Lower lobe of right lung (tissue), 2 donors: ENCODE measurements at regions not wholly inside any gene's neighbourhood (a gene's known extent, or its start where the extent isn't known, plus 50 kb on each side); places are given as distances from the start of the nearest gene placed in this dataset.

Source experiments
- ATAC-seq, 2 donors: fragments of 200-7000 bp; cut with Tn5 transposase; one replicate each; pipeline ENCODE4 v1.9.1; 2020 to 2022; ENCODE audit warnings: mild to moderate bottlenecking in 2 of 2, moderate library complexity in 2 of 2
- DNase-seq: peaks from one replicate; pipeline ENCODE4 v3.0.0-alpha.2; 2020
- H3K27ac ChIP-seq: fragments of 200-600 bp; one replicate; pipeline ENCODE4 v1.8.0; 2022
- H3K27me3 ChIP-seq: fragments of 200-600 bp; one replicate; pipeline ENCODE4 v1.8.0; 2022; ENCODE audit warnings: low read depth
- H3K36me3 ChIP-seq: fragments of 200-600 bp; one replicate; pipeline ENCODE4 v1.8.0; 2022; ENCODE audit warnings: mild to moderate bottlenecking
- H3K4me1 ChIP-seq: fragments of 200-600 bp; one replicate; pipeline ENCODE4 v1.8.0; 2022
- H3K4me3 ChIP-seq: fragments of 200-600 bp; one replicate; pipeline ENCODE4 v1.8.0; 2022; ENCODE audit warnings: mild to moderate bottlenecking
- H3K9me3 ChIP-seq: fragments of 200-600 bp; one replicate; pipeline ENCODE4 v1.8.0; 2022
- CTCF ChIP-seq: fragments of 200-600 bp; IDR thresholded peaks from one replicate; pipeline ENCODE4 v1.8.0; 2022; ENCODE audit warnings: antibody characterized with exemption, mild to moderate bottlenecking
- intact Hi-C: fragments of 100-400 bp; cut with DNase I; formaldehyde crosslinking; loops from one replicate; pipeline ENCODE4 v1.11.0; 2022
- donor health status: DM: no; HTN: yes; CAD: no; lungs with severe emphysema.

GRCh38 chr5:91224456-91224855 is 158.7 kb downstream of the ARRDC3 start:
- DNase-seq = no peak
- Histone ChIP-seq H3K4me1 (peaks cover 6% of the 10 kb centered on the region), H3K36me3 (no peaks in the 10 kb centered on the region), H3K4me3 (no peak overlapping the region), H3K27ac (no peak overlapping the region), H3K27me3 (no peaks in the 10 kb centered on the region), H3K9me3 (no peaks in the 10 kb centered on the region)
- ATAC-seq = no peak
- intact Hi-C loops = loop anchor here (10.0 kb wide), 1 partner anchor 160 kb away; the partner anchor contains the start of gene ARRDC3
- TF ChIP-seq CTCF = no peak

- Histone ChIP-seq H3K4me1 (peaks cover 10% of the 10 kb centered on the region), H3K9me3 (no peaks in the 10 kb centered on the region), H3K27me3 (no peaks in the 10 kb centered on the region), H3K27ac (no peak overlapping the region), H3K4me3 (no peak overlapping the region), H3K36me3 (no peaks in the 10 kb centered on the region)
- intact Hi-C loops = loop anchor here (10.0 kb wide), 1 partner anchor 161 kb away; the partner anchor contains the start of gene ARRDC3
- TF ChIP-seq CTCF = no peak
- DNase-seq (no peak), ATAC-seq (no peak)
These were observed 159.2 kb downstream of the ARRDC3 start for GRCh38 chr5:91223886-91224285.

GRCh38 chr5:91222482-91222881 is 160.6 kb downstream of the ARRDC3 start:
- no peak for TF ChIP-seq CTCF
- DNase-seq (no peak), ATAC-seq (no peak)
- no peaks in the 10 kb centered on the region for H3K27me3 ChIP-seq
- no peak overlapping the region for H3K4me3 ChIP-seq
- no peaks in the 10 kb centered on the region for H3K36me3 ChIP-seq
- no peaks in the 10 kb centered on the region for H3K9me3 ChIP-seq
- H3K4me1 ChIP-seq = peaks cover 17% of the 10 kb centered on the region
- intact Hi-C loops = loop anchor here (10.0 kb wide), 1 partner anchor 162 kb away; the partner anchor contains the start of gene ARRDC3
- H3K27ac ChIP-seq = no peak overlapping the region

DNA sequence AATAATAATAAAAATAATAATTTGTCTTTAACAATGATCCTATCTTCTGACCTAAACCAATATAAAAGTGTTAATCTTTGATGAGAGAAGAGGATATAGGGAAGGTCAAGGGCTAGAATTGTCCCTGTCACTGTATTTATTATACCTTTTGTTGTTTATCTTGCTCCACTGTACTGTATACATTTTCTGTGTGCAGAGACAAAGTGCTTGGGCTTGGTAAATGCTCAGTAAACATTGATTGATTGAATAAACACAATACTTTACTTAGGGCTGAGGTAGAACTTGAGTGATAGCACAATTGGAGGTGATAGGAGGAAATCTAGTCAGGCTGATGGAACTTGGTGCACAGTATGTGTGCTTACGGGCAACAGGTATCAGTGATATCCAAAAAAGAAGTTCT is 161.2 kb downstream of the ARRDC3 start:
- ATAC-seq (no peak), DNase-seq (no peak)
- peaks cover 17% of the 10 kb centered on the region for H3K4me1 ChIP-seq
- no peak overlapping the region for H3K27ac ChIP-seq
- no peaks in the 10 kb centered on the region for H3K9me3 ChIP-seq
- no peak for TF ChIP-seq CTCF
- no peaks in the 10 kb centered on the region for H3K27me3 ChIP-seq
- H3K36me3 ChIP-seq = no peaks in the 10 kb centered on the region
- H3K4me3 ChIP-seq = no peak overlapping the region
- intact Hi-C loops = loop anchor here (10.0 kb wide), 1 partner anchor 163 kb away; the partner anchor contains the start of gene ARRDC3

GRCh38 chr5:91219803-91220371 is 163.2 kb downstream of the ARRDC3 start:
- no peaks in the 10 kb centered on the region for H3K27me3 ChIP-seq
- ATAC-seq (peak in 1 of 2 donors; percentile 26), DNase-seq (no peak)
- TF ChIP-seq CTCF = peak; percentile 23
- intact Hi-C loops = loop anchor here (10.0 kb wide), 1 partner anchor 165 kb away; the partner anchor contains the start of gene ARRDC3
- H3K36me3 ChIP-seq = no peaks in the 10 kb centered on the region
- H3K27ac ChIP-seq = peak overlapping the region; percentile 44
- no peak overlapping the region for H3K4me3 ChIP-seq
- no peaks in the 10 kb centered on the region for H3K9me3 ChIP-seq
- peaks cover 17% of the 10 kb centered on the region for H3K4me1 ChIP-seq
